ENCODE measurements at regions not wholly inside any gene's neighbourhood (a gene's known extent, or its start where the extent isn't known, plus 50 kb on each side); places are given as distances from the start of the nearest gene placed in this dataset.

DNA sequence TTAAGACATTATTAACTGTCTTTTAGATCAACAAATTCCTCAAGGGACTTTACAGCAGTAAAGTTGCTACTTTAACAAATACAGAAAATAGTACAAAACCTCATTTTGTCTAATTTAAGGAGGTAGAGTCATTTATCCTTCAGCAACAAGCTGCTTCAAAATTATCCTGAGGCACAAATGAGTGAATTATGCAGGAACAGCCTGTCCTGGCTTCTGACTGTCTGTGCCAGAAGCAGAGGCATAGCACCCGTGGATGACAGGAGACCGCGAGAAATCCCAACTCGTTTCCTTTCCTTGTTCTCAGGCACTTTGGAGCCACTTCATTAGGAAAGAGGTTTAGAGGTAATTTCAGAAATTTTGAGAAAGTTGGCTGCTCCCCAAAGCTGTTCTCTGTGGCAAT lies 549.2 kb upstream of the BTBD3 start:
- no peak for TF ChIP-seq CTCF (IDR thresholded peaks at IDR 0.05)
- TF ChIP-seq EZH2 (IDR thresholded peaks at IDR 0.05): no peak
- no peak for TF ChIP-seq EZH2phosphoT487 (IDR thresholded peaks at IDR 0.05)
